Jurkat, Clone E6-1 (cell line): ENCODE measurements at regions not wholly inside any gene's neighbourhood (a gene's known extent, or its start where the extent isn't known, plus 50 kb on each side); places are given as distances from the start of the nearest gene placed in this dataset.

Source experiments
- DNase-seq: peaks from one replicate; pipeline ENCODE4 v3.0.0-alpha.2; 2011; ENCODE audit warnings: low read depth, low spot score
- H3K4me3 ChIP-seq: 2 replicates; pipeline ENCODE4 v1.5.1; 2011; ENCODE audit warnings: mild to moderate bottlenecking, low read length, control low read depth, moderate library complexity

GRCh38 chr1:238861342-238862066 is 524.9 kb upstream of the CHRM3 start:
- no peak for DNase-seq

DNA sequence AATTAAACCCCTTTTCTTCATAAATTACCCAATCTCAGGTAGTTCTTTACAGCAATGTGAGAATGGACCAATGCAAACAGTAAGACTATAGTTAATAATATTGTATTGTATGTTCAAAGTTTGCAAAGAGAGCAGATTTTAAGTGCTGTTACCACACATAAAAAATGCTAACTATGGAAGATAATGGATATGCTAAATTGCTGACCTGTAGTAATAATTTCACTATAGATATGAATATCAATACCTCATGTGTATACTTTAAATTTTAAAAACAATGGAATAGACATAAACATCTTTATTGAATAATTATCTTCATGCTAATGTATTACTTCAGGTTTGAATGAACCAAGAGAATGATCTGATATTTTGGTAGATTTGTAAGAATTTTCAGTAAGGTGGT is 552.4 kb upstream of the CHRM3 start:
- H3K4me3 ChIP-seq: no peak overlapping the region
- no peak for DNase-seq

More at GRCh38 chr1:238861342-238862066, 524.9 kb upstream of the CHRM3 start:
- H3K4me3 ChIP-seq: no peak overlapping the region

- H3K4me3 ChIP-seq: no peak overlapping the region
- DNase-seq: no peak
Observed at GRCh38 chr1:238832106-238832505, 554.3 kb upstream of the CHRM3 start.

DNA sequence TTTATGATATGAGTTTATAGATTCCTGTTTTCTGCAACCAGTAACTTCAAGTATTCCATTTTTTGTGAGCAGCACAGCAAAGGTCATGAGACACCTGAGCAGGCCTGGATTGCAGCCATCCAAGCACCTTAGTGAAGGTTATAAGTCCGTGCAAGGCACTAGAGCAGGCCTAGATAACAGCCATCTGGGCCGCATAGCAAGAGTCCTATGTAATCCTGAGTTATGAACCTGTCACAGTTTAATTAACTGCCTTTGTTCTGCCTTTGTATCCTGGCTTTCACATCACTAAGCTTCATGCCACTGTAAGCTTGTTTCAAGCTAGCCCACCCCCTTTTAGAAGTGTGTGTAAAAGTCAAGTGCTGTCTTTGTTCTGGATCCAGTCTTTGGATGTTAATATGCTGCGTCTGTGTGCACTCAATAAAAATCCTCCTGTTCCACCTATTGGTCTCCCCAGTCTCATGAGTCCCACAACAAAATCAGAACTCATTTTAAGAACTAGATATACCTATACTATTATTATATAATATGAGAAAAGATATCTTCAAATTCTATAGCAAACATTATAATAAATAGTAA is 556.2 kb upstream of the CHRM3 start:
- DNase-seq: no peak
- no peak overlapping the region for H3K4me3 ChIP-seq

GRCh38 chr1:238826891-238827290 is 559.5 kb upstream of the CHRM3 start:
- H3K4me3 ChIP-seq: no peak overlapping the region
- DNase-seq: no peak

GRCh38 chr1:238823416-238823815 is 563.0 kb upstream of the CHRM3 start:
- no peak overlapping the region for H3K4me3 ChIP-seq
- DNase-seq: no peak

DNA sequence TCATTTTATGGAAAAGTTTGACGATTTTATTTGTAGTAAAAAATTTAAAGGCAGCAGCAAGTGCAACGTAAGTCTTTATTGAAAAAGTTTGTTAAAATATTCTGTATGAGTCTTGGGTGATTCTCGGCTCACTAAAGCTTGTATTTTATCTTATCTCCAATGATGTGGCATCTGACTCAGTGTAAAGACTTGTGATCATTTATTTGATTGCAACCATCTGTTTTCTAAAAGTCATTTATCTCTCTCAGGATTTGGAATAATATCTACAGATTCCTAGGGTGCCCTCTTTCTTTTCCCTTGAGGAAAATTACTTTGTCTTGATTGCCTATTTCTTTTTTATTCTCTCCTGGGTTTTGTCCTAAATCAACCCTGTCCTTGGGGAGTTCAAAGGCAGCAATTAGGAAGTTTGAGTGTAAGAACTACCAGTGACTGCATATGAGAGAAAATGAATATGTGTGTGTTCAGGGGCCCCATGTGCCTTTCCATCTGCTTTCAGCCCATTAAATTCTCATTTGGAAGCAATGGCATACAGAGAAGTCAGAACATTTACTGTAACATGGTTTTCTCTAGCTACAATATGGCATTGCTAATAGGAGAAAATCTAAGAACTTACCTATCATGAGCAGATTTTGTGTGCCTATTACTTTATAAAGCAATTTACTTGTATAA is 575.0 kb upstream of the CHRM3 start:
- DNase-seq: no peak
- H3K4me3 ChIP-seq: no peak overlapping the region

DNA sequence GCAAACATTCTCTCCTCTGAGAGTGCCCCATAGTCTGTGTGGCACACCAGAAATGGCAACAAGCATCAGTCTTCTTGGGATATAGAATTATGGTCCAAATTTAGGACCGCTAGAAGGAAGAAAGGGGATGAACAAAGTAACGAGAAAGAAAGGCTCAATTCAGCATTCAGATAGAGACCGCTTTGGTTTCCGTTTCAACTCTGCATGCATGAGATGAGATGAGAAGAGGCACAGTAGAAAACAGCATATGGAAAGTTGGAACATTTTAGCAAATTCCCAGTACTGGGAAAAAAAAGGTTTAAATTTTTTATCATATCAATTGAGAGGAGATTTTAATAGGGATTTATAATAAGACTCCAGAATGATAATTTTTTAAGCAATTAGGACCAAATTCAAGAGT is 595.5 kb upstream of the CHRM3 start:
- no peak for DNase-seq
- H3K4me3 ChIP-seq: no peak overlapping the region

- no peak for DNase-seq
- H3K4me3 ChIP-seq: no peak overlapping the region
Observed at GRCh38 chr1:238789916-238790667, 596.3 kb upstream of the CHRM3 start.

DNA sequence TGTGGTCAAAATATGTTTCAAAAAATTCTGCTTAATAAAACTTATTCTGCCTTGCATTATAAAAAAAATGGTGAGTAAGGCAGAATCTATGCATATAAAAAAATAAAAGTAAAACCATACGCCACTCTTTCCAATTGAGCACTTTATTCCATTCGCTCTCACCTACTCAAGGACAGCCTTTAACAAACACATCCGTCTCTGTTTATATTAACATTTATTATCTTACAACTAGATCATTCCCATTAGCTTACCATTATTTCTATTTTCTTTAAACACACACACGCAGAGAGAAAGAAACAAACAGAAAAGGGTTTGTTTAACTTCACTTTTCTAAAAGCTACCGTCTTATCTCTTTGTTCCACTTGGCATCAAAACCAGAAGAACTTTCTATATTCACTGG is 598.9 kb upstream of the CHRM3 start:
- no peak for DNase-seq
- no peak overlapping the region for H3K4me3 ChIP-seq

DNA sequence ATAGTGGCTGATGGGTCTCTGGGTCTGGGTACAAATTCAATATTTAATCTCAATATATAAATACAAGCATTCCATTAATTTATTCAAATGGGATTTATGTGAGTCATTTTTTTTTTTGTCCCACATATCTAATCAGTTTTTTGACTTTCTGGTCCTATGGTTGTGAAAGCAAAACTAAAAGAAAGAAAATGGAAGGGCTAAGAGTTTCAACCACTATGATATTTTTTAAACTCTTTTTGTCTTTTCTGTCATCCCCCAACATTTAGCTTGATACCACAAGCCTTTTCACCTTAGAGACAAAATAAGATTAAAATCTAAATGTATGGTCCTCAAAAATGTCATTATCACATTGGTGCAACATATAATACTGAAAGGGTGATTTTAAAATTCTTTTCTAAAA is 602.7 kb upstream of the CHRM3 start:
- no peak for DNase-seq
- H3K4me3 ChIP-seq: no peak overlapping the region

- no peak for DNase-seq
- no peak overlapping the region for H3K4me3 ChIP-seq
Observed at GRCh38 chr1:238779716-238780115, 606.7 kb upstream of the CHRM3 start.

DNA sequence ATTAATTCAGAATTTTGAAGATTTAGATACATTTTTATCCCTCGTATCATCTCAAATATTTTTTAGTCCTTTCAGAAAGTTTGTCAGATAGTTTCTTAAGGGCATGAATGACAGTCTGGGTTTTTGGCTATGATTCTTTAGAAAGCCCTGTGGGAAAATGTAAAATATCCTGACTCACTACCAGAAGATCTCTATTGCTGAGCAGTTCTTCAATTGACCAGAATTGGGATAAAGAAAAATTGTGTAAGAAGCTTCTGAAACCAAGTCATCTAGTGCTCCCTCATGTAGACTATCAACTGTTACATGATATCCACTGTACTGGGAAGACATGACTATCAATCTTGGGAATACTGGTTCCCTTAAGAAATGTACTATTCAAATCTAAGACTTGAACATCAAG is 608.3 kb upstream of the CHRM3 start:
- DNase-seq: no peak

GRCh38 chr1:238777551-238777950 is 608.8 kb upstream of the CHRM3 start:
- H3K4me3 ChIP-seq: no peak overlapping the region
- no peak for DNase-seq

More for the DNA sequence above, 608.3 kb upstream of the CHRM3 start:
- no peak overlapping the region for H3K4me3 ChIP-seq

GRCh38 chr1:238776126-238776525 is 610.2 kb upstream of the CHRM3 start:
- DNase-seq: no peak
- no peak overlapping the region for H3K4me3 ChIP-seq

- no peak overlapping the region for H3K4me3 ChIP-seq
- DNase-seq: no peak
Observed at GRCh38 chr1:238772322-238772721, 614.0 kb upstream of the CHRM3 start.

DNA sequence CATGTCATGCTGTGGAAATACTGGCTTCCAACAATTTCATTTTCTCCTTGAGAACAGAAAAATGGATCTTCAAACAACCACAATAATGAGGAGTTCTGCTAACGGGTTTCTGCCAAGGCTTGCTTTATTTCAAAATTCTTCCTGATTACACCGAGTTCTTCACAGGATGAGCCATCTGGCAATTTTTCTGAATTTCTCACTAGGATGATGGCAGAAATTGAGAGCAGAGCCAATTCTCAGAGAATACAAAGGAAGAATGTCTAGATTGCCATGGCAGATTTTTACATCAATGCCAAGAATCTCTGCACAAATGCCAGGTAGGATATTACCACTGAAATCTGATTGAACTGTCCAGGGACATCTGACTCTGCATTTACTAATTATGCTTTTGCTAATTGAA is 619.0 kb upstream of the CHRM3 start:
- no peak overlapping the region for H3K4me3 ChIP-seq
- DNase-seq: no peak

GRCh38 chr1:238764779-238765178 is 621.6 kb upstream of the CHRM3 start:
- H3K4me3 ChIP-seq: no peak overlapping the region
- no peak for DNase-seq

DNA sequence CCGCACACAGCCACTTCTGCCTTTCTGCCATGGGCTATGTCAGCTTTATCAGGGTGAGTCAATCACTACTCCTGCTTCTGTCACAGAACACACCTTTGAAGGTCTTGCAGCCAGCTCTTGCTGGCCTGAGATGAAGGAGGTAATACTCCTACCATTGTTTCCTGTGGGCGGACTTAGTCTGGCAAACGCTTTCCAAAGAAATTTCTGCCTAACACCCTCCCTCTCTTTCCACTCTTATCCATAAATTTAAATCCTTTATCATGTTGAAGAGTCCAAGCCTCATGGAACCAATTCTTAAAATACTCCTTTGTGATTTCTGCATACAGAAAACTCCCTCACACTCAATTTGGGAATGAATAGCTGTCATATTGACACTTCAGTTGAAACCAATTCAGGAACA is 633.1 kb upstream of the CHRM3 start:
- H3K4me3 ChIP-seq: no peak overlapping the region
- no peak for DNase-seq

- DNase-seq: no peak
- no peak overlapping the region for H3K4me3 ChIP-seq
Observed at GRCh38 chr1:238752327-238752726, 634.0 kb upstream of the CHRM3 start.
